ENCODE measurements at regions not wholly inside any gene's neighbourhood (a gene's known extent, or its start where the extent isn't known, plus 50 kb on each side); places are given as distances from the start of the nearest gene placed in this dataset.

DNA sequence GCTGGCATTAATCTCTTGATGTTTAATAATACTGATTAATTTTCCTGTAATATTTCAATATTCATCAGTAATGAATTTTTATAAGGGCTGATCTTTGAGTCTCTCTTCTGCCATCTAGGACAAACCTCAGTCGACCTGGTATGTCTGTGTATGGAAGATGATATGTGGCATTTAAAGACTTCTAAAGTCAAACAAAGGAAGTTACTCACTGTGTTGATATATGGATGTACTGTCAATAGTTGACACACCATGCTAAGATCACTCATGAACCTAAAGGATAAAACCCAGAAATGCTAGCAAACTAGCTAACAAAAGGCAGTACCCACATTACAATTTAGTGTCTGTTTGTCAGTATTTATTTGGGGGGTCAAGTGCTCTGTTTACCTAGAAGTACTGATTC is 380.7 kb upstream of the GOT2 start:
- TF ChIP-seq FOXP2 (optimal IDR thresholded peaks at IDR 0.05; ENCODE audit: borderline replicate concordance, extremely low read depth, extremely low read length, insufficient read depth) (no peak), POLR2AphosphoS5 (IDR thresholded peaks at IDR 0.05; ENCODE audit: low read depth, low read length) (no peak), TAF1 (IDR thresholded peaks at IDR 0.05; ENCODE audit: borderline replicate concordance, insufficient read depth, low read length) (no peak)

Data from PFSK-1 (cell line).